Esophagus mucosa (tissue), 1 donor: ENCODE measurements at regions not wholly inside any gene's neighbourhood (a gene's known extent, or its start where the extent isn't known, plus 50 kb on each side); places are given as distances from the start of the nearest gene placed in this dataset.
"Not testable (repeated sequence)": the region's sequence is repeated elsewhere in the genome, so short reads cannot be mapped to it uniquely, and the experiment has no call there.

Experiments used
- ATAC-seq: fragments of 200-7000 bp; cut with Tn5 transposase; one replicate; pipeline ENCODE4 v1.9.1; 2020
- donor health status: DM: yes; HTN: yes; CAD: no.

DNA sequence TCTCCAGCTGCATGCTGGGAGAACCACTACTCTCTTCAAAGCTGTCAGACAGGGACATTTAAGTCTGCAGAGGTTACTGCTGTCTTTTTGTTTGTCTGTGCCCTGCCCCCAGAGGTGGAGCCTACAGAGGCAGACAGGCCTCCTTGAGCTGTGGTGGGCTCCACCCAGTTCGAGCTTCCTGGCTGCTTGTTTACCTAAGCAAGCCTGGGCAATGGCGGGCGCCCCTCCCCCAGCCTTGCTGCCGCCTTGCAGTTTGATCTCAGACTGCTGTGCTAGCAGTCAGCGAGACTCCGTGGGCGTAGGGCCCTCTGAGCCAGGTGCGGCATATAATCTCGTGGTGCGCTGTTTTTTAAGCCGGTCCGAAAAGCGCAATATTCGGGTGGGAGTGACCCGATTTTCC is 215.0 kb downstream of the STIM2 start:
- not testable (repeated sequence) for ATAC-seq

DNA sequence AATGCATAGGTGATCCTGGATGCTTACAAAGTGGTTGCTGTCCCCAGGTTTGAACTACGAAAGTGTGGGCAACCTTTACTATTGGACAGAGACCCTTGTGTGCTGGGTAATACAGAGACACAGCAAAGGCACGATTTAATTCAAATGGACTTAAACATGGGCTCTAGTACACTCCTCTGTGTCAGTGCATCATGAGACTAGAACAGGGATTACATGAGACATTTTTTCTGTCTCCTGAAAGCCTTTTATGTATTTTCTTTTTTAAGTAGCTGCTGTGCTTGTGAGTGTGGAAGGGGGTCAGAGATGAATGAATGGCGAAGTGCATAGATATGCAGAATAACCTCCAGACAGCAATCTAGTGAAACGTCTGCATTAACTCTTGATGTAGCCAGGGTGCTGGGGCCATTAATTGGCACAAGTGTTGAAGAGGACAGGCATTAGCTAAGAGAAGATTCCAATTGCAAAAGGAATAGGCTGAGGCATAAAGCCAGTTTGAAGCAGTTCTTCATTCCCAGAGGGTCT is 218.4 kb downstream of the STIM2 start:
- ATAC-seq, result no peak

DNA sequence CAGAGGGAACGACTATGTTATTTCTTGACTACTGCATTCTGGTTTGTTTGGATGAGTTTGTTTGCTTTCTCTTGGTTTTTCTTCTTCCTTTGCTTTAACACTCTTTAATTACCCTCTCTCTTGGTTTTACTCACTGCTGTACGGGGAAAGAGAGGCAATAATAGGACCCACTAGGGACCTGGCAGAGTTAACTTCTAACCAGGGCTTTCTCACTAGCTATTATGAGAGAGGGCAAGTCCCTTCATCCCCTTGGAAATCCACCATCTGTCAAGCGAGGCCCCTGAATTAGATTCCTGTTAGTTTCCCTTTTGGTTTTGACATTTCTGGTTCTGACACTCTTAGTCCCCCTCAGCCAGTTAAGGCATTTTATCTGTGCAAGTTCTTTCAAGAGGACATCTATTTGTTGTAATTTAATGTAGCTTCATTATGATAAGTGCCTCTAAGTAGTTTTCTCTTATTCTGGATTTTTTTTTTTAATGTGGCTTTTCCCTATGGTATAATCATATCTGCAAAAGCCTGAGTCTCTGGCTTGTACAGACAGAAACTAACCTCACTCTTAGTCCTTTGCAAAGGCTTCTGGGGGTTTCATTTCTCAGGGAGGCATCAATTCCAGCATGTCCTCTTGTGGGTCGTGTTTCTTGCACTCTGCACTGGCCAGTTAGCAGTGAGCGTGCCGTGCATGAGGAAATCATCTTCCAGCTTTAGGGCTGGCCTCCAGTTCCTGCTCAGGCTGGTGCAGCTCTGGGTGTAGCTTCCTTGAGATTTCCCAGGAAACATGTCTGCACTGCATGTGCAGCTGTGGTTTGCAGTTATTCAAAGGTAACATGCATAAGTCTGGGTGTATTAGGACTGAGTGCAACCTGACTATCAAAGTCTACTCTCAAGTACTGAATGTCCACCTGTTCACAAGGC is 221.3 kb downstream of the STIM2 start:
- ATAC-seq, result no peak

DNA sequence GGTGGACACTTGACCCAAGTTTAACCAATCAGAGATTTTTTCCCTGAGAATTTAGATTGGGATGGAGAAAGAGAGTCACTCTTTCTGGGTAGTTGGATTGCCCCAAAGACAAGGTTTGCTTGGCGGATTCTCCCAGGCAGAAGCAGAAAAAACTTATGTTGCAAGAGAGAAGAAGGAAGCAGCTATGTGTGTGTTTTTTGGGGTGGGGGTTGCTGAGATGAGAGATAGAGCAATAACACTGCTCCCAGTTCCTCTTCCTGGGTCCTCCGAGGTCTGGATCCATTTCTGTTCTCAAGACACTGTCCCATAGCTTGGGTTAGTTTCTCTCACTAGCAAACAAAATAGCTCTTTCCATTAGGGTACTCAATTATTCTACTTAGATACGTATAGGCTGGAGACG is 222.1 kb downstream of the STIM2 start:
- no peak for ATAC-seq

DNA sequence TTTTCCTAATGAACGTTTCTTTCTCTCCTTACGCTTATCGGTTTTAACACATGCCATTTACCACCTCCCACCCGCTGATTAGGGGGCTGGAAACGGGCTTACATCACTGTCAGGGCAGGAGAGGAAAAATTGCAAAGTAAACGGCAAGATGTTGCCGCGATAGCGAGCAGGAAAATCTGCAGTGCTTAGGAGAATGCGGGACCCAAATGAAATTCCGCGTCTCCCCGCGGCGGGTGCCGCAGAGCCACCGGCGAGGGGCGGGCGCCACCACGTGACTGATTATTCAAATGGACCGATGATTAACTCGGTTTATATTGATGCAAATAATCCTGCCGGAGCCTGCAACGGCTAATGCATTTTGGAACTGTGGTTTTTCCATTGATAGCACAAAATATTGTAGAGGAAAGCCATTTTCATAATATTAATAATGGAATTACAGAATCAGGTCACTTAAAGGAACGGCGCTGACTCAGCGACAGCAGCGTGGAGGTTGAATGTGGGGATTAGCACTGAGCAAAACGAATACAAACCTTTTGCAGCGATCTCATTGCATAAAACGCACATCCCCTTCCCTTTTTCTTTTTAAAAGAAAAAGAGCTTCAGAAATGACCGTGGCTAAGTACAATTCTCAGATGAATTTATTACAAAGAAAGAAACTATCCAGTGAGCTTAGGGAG is 224.2 kb downstream of the STIM2 start:
- no peak for ATAC-seq

DNA sequence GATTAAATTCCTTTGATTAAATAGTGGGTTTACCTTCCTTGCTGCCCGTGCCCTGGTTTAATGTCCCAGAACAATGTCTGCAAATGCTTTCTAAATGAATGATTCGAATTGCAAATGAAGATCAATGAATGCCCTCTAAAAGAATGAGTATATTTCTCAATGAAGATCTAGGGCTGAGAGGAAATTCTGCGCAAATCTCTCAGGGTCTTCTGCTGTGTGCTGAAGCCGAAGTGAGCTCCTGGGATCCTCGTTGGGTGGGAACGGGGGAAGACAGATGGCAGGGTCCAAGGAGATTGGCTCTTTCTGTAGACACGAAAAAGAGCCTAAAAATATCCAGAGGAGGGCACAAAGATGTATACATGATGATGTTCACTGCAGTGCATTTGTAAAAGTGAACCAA is 224.8 kb downstream of the STIM2 start:
- no peak for ATAC-seq

DNA sequence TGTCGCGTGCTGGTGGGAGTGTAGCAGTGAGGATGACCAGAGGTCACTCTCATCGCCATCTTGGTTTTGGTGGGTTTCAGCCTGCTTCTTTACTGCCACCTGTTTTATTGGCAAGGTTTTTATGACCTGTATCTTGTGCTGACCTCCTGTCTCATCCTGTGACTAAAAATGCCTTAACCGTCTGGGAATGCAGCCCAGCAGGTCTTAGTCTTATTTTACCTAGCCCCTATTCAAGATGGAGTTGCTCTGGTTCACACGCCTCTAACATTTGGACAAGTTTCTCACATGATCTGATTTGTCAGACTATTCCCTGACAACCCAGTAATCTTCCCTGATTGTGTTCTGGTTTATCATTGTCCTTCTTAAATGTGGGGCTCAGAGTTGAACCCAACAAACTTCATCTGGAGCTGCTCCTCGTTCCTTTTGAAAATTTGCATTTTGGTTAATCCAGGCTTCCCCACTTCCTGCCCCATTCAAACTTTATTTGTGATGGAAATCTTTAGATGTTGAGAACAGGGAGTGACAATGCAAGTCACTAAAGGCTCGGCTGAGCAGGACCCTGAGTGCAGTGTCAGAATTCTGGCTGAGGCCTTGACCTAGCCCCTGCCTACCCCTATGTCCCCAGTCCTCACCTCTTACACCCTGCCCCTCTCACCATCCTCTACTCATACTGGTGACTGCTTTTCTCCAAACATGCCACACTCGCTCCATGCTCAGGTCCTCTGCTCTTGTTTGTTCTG is 226.8 kb downstream of the STIM2 start:
- no peak for ATAC-seq

DNA sequence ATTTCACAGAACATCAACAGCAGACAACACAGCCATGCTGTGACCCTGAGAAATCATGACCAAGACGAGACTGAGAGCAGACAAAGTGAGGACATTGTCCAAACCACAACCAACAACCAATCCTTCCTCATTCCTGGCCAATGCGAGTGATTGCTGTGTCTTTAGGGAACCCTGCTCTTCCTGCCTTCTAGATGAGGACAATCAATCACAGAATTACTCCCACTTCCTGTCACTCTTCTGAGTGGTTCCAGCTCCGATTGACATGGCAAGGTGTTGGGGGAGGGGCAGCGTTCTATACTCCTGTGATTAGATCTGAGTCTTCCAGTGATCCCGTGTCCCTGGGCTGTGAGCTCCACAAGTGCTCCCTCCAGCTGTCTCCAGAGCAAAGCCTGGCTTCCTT is 227.8 kb downstream of the STIM2 start:
- no peak for ATAC-seq

DNA sequence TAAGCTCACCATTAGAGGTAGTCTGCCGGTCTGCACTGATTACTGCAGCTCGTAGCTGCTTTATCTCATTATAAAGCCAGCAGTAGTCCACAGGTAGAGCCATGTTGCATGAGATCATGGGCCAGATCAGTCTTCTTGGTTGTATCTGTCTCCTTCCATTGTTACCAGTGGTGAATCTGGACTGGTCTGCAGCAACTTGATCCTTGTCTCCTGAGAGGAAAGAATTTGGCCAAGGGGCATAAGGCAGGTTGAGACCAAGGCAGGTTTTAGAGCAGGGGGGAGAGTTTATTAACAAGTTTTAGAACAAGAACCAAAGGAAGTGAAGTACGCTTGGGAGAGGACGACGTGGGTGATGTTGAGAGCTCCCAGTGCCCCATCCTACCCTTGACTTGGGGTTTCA is 228.5 kb downstream of the STIM2 start:
- no peak for ATAC-seq

DNA sequence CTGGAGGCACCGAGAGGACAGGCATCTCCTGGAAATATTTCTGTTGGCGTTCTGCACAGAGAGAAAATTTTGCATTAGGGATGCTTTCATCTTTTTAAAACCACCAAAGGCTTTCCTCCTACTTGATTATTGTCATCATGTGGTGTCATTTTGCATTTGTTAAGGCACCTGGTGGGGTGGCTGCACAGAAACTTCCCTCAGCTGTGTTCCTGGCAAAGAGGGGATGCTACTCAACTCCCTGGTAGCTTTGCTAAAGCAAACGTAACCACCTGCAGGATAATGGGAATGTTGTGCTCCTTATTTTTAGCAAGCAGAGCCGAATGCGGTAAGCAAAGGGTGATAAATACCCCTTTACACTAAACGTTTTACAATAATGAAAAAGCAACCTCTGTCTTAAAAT is 229.8 kb downstream of the STIM2 start:
- no peak for ATAC-seq

DNA sequence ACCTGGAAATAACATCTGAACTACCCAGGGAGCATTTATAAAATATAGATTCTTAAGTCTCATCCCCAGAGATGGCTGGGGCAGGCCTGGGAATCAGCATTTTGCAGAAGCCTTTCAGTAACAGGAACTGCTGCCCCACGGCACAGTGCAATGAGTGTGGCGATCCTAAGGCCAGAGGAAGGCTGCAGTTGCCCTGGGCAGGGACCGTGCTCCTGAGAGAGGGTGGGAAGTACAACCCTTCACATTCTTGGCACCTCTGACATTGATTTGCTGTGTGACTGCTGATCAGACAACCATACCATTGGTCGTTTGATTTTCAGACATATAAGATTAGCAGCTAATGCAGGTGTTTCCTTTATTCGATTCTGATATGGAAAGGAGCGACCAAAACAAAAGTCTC is 233.6 kb downstream of the STIM2 start:
- no peak for ATAC-seq

DNA sequence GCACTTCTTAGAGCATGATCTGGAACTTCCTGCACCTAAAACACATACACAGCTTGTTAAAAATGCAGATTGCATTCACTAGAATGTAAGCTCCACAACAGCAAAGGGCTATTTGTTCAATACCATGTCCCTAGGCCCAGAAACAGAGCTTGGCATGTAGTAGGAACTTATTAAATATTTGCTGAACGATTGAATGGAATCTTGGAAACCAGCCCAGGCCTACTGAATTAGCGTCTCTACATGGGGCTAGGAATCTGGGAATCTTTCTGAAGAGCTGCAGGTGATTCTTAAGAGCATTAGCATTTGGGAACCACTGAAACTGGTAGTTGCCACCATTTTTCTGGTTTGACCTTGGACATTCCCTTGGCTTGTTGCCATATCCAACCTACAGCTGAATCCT is 234.1 kb downstream of the STIM2 start:
- ATAC-seq, result no peak

DNA sequence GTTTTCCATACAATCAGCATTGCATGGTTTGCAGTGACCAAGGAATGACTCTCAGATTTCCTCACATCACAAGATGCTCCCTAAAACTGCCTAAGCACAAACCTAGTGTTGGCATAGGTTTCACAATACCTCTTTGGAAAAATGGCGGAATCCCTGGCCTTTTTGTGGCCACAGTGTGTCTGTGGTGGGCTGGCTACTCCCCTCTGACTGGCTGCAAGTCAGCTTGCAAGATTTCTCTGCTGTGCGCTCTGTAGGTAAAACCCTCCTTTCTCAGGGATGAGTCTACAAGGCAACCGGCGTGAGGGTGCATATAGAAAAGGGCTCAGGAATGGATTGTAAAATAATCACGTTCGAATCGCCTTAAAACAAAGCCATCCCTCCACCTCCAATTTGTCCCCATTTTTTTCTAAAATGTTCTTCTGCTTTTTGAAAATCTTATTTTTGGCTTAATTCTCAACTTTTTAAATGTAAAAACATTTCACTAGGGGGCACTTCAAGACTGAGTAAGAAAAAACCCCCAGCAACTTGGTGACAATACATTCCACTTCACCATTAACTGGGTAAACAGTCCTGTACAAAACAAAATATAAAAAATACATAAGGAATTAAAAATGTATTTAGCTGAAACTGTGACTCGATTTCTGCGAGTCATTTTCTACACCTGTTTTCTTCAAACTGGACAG is 235.6 kb downstream of the STIM2 start:
- ATAC-seq, result no peak

DNA sequence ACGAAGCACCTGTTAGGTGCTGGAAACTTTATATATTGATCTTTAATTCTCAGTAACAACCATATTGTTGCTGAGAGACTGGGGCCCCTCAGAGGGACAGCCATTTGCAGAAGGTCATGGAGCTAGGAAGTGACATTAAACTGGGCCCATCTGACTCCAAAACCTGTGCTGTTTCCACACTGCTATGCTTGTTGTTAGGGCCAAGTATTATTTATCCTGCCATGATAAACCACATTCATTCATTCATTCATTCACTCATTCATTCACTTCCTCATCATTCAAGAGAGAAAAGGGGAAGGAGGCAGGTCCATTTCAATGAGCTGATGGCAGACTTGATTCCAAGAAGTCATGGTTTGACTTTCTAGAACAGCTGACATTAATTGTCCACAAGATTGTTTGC is 237.4 kb downstream of the STIM2 start:
- ATAC-seq, result no peak

DNA sequence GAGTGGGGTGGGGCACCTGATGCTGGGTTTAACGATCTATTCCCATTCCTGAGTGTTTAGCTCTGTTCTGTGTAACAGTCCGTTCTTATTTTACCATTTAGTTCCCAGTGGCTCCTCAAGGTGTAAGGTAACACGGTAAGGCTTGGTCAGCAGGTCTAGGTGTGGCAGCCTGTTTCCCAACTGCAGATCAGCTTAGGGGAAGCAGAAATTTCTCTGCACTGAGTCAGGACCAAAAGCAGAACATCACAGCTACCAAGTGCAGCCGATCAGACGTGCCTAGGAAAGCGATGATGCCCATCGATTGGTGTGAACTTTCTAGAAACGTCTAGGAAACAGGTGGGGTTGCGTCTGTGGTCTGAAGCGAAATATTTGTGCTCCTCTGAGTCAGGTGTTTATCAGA is 240.1 kb downstream of the STIM2 start:
- peak; percentile 92 for ATAC-seq

DNA sequence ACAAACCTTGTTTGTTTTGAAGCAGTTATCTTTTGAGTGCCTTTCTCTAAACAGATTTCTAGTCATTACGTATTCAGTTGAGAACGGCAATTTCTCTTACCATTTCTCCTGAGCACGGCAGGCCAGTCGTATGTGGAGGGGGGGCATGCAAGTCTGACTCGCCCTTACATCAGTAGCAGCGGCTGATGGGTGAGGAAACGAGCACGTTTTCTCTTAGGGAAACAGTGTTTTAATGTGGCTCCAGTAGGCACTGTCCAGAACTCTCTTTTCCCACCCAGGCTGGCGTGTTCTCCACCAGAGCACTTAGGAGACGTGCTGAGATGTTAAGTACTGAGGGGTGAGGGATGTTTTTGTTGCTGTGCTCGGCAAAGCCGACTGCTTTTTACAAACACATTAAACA is 240.5 kb downstream of the STIM2 start:
- no peak for ATAC-seq

DNA sequence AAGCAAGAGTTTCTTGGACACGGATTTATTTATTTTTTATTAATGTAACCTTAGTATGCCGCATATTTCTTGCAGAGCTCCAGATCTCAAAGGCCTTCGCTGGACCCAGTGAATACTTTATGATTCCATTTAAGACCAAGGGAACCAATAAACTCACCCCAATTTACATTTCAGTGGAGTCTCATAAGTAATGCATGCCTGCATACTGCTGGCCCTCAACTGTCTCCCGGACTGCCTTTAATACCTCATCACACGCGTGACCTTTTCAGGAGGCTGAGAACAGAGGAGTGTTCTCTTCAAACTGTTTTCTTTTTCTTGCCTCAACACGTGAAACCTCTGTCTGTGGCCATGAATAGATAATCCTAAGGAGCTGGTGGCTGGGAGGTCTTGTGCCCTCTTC is 240.9 kb downstream of the STIM2 start:
- ATAC-seq, result no peak

DNA sequence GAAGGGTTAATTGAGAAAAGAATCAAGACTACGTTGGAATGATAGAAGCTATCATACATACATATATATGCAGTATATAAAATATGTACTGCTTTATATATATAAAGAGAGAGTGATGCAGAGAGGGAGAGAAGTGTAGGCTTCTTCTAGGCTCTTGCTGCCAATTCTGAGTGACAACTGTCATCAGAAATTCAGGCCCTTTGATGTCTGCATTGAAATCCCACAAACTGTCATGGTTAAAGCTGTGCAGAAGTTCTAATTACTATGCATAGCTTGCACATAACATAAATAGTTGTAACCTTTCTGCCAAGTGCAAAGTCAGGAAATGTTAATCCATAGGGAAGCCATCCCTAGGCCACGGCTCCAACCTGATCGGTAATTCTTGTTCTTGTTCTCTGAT is 251.0 kb downstream of the STIM2 start:
- no peak for ATAC-seq

DNA sequence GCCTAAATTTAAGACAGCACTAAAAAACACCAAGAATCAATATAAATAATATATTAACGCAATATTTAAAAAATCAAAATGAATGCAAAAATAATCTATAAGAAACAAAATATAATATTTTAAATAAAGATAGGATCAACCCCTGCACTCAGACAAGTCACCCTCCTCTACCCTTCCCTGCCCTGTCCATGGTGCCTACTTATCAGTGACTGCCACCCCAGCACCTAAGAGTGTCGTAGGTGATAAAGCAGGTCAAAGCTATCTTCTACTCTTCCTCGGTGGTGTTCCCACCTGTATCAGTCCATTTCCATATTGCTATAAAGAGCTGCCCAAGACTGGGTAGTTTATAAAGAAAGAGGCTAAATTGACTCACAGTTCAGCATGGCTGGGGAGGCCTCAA is 251.9 kb downstream of the STIM2 start:
- ATAC-seq, result no peak

DNA sequence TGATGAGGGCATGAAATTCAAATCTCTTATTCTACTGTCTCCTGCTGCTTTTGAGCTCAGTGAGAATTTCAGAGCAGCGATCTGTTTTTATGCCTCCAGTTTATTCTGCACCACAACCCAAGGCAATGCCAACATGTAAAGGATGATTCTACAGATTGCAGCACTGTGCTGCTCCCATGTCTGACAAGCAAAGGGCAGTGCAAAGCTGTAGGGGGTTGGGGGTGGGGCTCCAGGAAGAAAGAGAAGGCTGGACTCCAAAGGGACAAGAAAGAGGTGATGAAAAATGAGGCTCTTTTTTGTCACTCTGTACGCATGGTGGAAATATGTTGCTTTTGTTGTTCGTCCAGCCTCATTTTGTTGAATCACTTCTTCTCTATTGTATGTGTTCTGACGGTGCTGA is 254.6 kb downstream of the STIM2 start:
- ATAC-seq, result no peak

DNA sequence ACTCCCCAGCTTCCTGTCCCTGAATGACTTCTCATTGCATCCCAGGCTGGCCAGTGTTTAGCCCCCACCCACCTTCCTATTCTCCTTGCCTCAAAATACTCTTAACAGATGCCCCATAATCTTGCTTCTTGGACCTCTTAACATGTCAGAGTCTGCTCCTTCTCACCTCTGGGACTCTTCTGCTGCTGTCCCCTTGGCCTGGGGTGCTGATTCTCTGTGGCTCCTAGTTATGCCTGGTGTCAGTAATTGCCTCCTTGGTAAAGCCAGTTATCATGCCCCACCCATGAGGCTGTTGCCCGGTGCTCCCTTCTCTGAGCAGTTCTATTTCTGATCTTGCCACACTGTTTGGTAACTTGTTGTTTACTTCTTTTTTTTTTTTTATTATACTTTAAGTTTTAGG is 256.8 kb downstream of the STIM2 start:
- ATAC-seq, result no peak

DNA sequence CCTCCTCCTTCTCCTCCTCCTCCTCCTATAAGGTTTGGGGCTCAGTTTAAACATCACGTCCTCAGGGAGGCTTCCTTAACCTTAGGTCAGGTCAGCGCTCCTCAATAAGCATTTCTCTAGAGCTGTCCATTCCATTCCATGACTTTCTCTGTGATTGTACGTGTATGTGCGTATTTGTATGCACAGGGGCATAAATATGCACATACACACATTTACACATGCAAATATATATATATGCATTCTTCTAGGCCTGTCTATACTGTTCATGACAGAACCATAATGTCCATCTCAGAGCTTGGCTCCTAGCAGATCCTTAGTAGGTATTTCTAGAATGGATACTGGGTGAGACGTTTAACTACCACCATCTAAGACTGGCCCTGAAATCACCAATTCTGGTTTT is 258.6 kb downstream of the STIM2 start:
- no peak for ATAC-seq

DNA sequence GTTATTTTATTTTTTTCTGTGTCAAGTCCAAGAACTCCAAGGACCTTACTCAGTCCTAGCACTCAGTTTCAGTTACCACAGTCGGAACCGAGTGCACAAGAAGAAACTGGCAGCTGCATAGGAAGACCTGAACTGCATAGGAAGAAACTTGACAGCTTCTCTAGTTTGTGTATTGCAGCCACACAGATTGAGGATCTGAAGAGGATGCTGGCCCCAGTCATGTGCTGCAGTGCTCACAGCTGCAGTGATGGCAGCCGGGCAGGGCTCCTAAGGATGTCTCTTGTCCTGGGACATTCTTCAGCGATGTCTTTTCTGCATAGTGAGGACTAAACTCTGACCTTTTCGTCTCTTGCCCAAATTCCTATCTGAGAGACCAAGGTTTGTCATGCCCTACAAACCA is 261.2 kb downstream of the STIM2 start:
- no peak for ATAC-seq
